ENCODE measurements at regions not wholly inside any gene's neighbourhood (a gene's known extent, or its start where the extent isn't known, plus 50 kb on each side); places are given as distances from the start of the nearest gene placed in this dataset.

GRCh38 chr12:78387721-78388120, 476.9 kb upstream of the SYT1 start:
- H3K4me3 ChIP-seq (ENCODE audit: low read depth, low read length): no peak overlapping the region
- TF ChIP-seq, protein P1, sequence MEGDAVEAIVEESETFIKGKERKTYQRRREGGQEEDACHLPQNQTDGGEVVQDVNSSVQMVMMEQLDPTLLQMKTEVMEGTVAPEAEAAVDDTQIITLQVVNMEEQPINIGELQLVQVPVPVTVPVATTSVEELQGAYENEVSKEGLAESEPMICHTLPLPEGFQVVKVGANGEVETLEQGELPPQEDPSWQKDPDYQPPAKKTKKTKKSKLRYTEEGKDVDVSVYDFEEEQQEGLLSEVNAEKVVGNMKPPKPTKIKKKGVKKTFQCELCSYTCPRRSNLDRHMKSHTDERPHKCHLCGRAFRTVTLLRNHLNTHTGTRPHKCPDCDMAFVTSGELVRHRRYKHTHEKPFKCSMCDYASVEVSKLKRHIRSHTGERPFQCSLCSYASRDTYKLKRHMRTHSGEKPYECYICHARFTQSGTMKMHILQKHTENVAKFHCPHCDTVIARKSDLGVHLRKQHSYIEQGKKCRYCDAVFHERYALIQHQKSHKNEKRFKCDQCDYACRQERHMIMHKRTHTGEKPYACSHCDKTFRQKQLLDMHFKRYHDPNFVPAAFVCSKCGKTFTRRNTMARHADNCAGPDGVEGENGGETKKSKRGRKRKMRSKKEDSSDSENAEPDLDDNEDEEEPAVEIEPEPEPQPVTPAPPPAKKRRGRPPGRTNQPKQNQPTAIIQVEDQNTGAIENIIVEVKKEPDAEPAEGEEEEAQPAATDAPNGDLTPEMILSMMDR (conservative IDR thresholded peaks at IDR 0.05; ENCODE audit: low read depth, low read length): no peak
- no peak for DNase-seq (ENCODE audit: low read depth)

DNA sequence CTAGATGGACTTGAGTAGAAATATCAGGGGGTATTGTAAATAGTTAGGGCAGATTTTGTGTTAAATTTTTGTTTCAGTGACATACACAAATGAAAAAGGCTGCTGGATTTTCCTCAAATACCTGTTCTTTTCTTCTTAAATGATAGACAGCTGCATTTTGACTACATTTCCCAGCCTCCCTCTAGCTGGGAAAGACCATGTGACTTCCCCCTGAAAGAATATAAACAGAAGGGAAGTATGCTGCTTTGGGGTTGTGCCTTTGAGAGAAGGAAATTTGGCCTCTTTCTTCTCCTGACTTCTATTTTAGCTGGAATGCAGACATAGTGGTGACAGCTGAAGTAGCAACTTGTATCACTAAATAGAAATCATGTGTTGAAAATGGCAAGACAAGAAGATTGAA, 476.1 kb upstream of the SYT1 start:
- H3K4me3 ChIP-seq (ENCODE audit: low read depth, low read length): no peak overlapping the region
- TF ChIP-seq, protein P1 (conservative IDR thresholded peaks at IDR 0.05; ENCODE audit: low read depth, low read length): no peak
- DNase-seq (ENCODE audit: low read depth): no peak

DNA sequence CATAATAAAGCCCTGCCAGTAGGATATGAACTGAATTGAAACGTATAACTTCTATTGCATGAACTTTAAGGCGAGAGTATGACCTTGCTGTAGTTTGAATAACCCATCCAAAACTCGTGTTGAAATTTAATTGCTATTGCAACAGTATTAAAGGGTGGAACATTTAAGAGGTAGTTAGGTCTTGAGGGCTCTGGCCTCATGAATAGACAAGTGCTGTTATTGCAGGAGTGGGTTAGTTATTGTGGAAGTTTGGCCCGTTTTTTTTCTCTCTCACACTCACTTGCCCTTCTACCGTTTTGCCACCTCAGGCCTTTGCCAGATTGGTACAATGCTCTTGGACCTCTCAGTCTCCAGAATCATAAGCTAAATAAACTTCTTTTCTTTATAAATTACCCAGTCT, 473.7 kb upstream of the SYT1 start:
- TF ChIP-seq, protein P1 (conservative IDR thresholded peaks at IDR 0.05; ENCODE audit: low read depth, low read length): no peak

GRCh38 chr12:78392918-78393317, 471.7 kb upstream of the SYT1 start:
- TF ChIP-seq, protein P1 (conservative IDR thresholded peaks at IDR 0.05; ENCODE audit: low read depth, low read length): peak; percentile 59
- no peak overlapping the region for H3K4me3 ChIP-seq (ENCODE audit: low read depth, low read length)
- DNase-seq (ENCODE audit: low read depth): no peak

More for the DNA sequence above, 473.7 kb upstream of the SYT1 start:
- no peak overlapping the region for H3K4me3 ChIP-seq (ENCODE audit: low read depth, low read length)
- DNase-seq (ENCODE audit: low read depth): no peak

- TF ChIP-seq, protein P1 (conservative IDR thresholded peaks at IDR 0.05; ENCODE audit: low read depth, low read length): no peak
- no peak for DNase-seq (ENCODE audit: low read depth)
- no peak overlapping the region for H3K4me3 ChIP-seq (ENCODE audit: low read depth, low read length)
Measured at GRCh38 chr12:78395961-78396360, 468.6 kb upstream of the SYT1 start.

DNA sequence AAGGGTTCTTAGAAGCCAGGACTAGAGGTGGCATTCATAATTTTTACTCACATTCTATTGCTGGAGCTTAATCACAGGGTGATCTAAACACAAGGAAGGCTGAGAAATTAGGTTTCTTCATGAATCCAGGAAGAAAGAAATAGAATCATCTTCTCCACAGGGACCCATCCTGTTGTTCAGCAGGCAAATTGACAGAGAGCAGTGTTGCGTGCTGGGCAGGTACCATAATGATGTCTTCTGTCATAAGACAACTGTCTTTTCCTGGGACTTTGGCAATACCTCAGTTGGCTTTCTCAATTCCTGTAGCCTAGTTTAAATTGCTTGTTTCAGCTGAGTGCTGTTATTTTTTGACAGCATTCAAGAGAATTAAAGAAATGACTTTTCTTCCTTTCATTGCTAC, 468.0 kb upstream of the SYT1 start:
- TF ChIP-seq, protein P1 (conservative IDR thresholded peaks at IDR 0.05; ENCODE audit: low read depth, low read length): no peak
- H3K4me3 ChIP-seq (ENCODE audit: low read depth, low read length): no peak overlapping the region
- no peak for DNase-seq (ENCODE audit: low read depth)

- no peak for DNase-seq (ENCODE audit: low read depth)
Measured at GRCh38 chr12:78398750-78399149, 465.8 kb upstream of the SYT1 start.

More at GRCh38 chr12:78398750-78399149, 465.8 kb upstream of the SYT1 start:
- TF ChIP-seq, protein P1 (conservative IDR thresholded peaks at IDR 0.05; ENCODE audit: low read depth, low read length): no peak
- H3K4me3 ChIP-seq (ENCODE audit: low read depth, low read length): no peak overlapping the region
